ENCODE measurements at regions not wholly inside any gene's neighbourhood (a gene's known extent, or its start where the extent isn't known, plus 50 kb on each side); places are given as distances from the start of the nearest gene placed in this dataset.
"Not testable (repeated sequence)": the region's sequence is repeated elsewhere in the genome, so short reads cannot be mapped to it uniquely, and the experiment has no call there.

DNA sequence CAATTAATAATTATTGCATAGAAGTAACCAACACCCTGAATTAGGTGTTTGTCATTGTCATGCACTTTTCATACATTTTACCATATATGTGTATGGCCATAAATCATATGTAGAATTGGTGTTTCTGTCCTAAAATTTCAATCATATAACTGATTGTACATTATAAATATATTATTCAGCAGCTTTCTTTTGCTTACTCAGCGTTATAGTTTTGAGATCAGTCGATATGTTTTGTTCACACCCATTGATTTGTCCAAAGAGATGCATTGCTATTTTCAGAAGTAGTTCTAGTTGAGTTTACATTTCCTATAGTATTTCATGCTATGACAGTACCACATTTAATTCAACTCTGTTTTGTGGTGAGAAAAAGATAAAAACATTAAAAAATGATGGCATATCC, 50.5 kb upstream of the PARP4 start:
- no peak for DNase-seq

DNA sequence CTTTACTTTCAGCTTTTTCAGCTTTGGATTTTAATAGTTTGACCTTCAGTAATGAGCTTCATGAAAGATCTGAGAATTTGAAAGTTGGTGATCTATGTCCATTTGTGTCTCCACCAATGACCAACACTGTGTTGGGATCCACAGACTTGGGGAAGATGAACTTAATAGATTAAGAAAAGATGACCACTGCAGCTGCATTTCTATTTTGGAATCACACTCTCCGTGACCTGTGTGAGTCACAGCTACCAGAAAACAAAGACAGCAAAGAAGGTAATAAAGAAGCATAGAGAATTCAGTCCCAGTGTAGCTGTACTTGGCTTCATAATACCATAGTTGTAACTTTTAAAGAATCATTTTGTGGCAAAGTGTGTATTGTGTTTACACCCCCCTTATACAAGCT, 51.4 kb upstream of the PARP4 start:
- not testable (repeated sequence) for DNase-seq

DNA sequence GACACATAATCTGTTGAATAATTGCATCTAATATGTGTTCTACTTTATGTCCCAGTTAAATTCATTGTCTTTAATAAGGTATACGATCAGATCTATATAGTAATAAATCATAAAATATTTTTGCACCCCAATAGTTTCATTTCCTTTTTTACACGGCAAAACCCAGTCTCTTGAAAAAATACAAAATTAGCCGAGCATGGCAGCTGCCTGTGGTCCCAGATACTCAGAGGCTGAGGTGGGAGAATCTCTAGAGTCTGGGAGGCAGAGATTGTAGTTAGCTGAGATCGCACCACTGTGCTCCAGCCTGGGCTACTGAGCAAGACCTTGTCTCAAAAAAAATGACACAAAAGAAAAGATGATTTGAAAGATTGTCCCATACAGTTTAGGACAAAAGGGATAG, 52.3 kb upstream of the PARP4 start:
- no peak for DNase-seq

DNA sequence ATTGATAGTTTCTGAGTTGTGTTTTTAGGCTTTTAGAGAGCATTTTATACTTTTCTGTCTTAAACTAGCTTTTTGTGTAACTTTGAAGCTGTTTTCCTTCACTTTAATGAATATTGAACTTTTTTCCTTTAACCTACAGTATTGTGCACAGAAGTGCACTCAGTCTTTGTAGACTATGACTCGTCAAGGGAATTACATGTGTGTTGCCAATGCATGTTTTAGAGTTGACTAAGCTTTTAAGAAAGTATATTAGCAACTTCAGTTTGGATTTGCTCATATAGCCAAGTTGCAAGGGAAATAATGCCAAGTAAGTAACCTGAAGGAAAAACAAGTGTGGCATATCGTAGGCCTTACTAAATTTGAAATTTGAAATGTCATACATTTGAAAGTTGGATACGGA, 55.0 kb upstream of the PARP4 start:
- DNase-seq = not testable (repeated sequence)

DNA sequence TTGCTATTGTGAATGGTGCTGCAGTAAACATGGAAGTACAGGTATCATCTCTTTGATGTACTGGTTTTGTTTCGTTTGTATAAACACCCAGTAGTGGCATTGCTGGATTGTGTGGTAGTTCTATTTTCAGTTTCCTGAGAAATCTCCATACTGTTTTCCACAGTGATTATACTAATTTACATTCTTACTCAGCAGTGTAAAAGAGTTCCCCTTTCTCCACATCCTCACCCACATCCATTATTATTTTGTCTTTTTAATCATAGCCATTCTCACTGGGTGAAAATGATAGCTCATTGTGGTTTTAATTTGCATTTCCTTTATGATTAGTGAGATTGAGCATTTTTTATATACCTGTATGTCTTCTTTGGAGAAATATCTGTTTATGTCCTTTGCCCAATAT, 62.3 kb upstream of the PARP4 start:
- DNase-seq = no peak

DNA sequence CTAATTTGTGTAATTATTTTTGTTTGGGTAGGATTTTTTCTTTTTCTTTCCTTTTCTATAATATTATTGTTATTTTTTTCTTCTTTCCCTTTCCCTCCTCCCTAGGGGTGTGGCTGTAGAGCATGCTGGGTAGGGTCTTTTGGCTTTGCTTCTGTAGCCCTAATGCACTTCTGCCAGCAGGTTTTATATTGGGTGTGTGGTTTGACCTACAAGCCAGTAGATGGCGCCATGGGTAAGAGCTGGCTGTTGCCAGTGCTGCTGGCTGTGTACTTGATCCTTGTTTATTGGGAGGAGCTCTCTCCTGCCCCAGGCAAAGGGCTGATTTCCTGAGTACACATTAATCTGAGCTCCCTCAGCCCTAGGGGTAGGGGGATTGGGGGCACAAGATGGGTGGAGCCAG, 67.7 kb upstream of the PARP4 start:
- not testable (repeated sequence) for DNase-seq

DNA sequence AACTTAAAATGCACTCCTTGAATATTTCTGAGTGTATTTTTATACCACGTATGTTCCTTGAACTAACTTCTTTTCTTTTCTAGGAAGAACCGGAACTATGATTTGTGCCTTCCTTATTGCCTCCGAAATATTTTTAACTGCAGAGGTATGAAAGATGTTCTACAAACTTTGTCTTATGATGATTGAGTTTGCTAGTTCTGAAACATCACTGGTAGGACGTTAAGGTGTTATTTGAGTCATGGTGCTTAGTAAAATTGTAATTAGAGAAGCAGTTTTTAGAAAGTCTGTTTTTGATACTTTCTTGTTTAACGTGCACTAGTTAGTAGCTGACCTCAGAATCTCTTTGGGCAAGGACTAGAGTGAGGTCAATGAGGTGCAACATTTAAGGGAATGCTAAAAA, 69.0 kb upstream of the PARP4 start:
- DNase-seq = not testable (repeated sequence)

DNA sequence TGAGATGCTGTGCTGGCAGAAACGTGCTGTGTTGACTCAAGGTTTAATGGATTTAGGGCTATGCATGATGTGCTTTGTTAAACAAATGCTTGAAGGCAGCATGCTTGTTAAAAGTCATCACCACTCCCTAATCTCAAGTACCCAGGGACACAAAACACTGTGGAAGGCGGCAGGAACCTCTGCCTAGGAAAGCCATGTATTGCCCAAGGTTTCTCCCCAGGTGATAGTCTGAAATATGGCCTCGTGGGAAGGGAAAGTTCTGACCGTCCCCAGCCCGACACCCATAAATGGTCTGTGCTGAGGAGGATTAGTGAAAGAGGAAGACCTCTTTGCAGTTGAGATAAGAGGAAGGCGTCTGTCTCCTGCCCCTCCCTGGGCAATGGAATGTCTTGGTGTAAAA, 79.1 kb upstream of the PARP4 start:
- not testable (repeated sequence) for DNase-seq

DNA sequence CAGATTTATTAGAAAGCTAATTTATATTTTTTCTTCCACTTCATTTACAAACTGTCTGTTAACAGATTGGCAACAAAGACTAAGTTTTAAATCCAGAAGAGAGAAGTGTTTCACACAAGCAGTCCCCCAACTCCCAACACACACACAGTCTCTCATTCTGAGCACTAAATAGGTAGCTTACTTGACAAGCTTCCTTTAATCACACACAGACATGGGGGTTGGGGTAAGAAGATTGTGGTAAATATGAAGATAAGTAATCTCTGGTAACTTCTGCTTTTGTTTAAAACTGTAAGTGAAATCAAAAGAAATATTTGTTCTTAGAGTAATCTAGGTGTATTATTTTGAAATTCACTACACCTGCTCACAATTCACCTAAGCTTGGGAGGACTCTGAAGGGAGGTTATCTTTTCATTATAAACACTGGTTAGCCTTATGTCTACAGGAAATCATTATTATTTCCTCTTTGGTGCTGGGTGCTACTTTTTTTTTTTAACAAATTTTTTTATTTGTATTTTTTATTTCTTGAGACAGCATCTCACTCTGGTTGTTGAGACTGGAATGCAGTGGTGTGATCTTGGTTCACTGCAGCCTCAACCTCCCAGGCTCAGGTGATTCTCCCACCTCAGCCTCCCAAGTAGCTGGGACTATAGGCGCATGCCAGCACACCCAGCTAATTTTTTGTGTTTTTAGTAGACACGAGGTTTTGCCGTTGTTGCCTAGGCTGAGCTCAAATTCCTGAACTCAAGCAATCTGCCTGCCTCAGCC, 82.1 kb upstream of the ATP12A start:
- not testable (repeated sequence) for DNase-seq

DNA sequence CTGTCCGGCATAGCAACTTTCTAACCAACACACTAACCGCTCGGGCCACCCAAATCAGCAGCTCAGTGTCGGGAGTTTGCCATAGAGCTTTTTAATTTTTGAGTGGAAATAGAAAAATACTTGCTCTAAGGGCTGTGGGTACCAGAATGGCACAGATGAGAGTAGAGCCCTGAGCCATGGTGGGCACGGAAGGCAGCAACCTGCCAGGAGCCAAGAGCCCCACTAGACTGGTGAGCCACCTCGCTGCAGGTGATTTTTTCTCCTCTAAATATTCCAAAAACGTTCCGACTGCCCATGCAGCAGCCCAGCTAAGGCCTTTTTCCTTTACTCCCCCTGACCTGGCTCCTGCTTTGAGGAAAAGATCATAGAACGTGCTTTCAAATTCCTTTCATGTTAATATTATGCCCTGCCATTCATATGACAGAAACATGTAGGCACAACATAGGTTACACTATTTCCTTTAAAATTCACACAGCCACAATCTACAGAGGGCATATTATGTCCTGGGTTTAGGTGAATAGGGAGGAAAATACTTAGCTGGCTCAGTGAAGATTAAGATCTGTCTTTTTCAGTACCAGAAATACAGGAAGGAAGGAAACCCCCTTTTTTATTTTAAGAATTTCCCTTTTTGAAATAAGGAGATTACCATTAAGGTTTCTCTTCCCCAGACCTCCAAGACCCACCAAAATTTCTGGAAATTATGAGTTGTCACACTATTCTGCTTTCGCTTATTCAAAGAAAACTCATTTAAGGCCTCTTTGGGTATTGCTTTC, 81.0 kb upstream of the ATP12A start:
- DNase-seq = not testable (repeated sequence)

DNA sequence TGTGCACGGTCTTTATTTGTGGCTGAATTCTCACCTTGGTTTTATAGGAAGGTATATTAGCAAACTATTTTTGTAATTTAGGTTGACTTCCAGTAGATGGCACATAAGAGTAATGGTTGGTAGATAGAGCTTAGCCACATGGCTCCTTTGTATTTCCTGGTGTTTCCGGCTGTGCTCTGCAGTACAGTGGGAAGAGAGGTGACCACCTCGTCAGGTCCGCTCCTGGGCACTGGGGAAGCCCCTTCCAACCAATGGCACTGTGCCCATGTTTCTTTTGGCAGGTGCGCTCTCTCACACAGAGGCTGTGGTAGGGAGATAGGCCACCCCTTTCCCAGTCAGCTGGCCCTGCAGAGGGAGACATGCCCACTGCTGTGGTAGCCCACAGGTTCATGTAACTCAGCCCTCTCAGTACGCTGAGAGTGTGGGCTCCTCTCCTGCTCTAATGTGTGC, 74.3 kb upstream of the ATP12A start:
- DNase-seq = no peak

DNA sequence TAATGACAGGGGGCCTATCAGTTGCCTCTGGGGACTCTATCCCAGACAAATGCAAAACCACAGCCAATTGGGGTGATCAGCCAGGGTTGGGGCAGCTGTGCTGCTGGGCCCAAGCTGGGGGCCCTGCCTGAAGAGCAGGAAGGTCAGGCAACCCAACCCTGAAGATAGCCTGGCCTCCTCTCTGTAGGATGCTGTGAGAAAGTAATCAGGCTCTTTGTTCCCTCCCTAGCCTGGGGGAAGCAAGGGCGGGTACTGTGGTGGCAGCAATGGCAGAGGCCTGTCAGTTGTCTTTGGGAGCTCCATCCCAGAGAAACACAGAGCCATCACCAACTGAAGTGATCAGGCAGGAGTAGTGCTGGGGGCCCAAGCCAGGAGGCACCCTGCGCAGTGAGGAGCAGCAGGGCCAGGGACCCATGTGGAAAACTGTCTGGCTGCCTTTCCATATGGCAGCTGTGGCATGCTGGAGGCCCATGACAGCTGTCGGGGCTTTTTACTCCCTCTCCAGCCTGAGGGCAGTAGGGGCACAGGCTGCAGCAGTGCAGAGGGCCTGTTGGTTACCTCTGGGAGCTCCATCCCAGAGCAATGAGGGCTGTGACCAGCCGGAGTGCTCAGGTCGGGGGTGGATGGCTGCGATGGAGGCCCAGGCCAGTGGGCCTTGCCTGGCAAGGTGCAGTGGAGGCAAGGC, 73.6 kb upstream of the ATP12A start:
- DNase-seq = peak; percentile 36

DNA sequence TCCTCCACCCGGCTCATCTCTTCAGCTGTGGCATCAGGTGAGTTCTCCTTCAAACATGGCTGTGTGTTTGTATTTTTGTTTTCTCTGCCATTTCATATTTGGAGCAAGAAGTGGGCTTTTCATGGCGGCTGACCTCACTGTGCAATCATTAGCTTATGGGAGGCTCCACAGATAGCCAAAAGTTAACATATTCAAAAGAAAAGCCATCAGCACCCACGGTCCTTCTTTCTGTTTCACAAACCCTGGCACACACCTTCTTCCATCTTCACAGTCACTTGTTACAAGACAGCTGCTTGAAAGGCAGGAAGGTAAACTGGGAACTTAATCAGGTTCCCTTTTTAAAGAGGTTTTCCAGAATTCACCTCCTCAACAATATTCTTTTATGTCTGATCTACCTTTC, 69.3 kb upstream of the ATP12A start:
- no peak for DNase-seq

DNA sequence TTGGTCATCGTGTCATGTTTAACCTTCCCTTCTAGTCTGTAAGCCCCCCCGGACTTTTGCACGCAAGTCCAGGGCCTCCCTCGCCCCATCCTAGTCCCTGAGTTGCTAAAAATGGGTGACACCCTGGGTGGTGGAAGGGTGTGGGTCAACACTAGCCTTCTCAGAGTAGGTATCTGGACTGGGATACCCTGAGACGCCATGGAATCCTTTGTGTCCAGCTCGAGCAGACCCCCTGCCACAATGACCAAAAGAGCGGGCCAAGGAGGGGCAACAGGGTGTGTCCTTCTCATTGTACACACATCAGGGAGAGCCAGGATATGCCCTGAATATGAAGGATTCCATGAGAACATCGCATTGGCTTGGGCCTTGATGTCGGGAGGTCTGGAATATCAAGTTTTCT, 67.5 kb upstream of the ATP12A start:
- DNase-seq = no peak

DNA sequence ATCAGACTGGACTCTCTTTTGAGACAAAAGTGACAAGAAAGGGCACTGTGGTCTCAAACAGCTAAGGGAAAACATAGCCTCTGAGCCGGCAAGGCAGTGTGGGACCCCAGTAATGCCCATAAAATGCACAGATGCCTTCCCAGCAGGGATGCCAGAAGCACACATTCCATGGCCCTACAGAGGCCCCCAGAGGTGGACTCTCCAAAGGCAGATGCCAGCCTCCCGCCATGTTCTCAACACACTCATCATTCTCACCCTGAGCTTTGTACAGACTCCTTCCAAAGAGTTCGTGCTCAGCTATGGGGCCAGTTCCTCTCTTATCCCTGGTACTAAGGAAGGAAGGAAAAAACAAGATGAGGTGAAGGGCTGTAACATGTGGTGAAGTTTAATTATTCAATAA, 67.1 kb upstream of the ATP12A start:
- DNase-seq = no peak

DNA sequence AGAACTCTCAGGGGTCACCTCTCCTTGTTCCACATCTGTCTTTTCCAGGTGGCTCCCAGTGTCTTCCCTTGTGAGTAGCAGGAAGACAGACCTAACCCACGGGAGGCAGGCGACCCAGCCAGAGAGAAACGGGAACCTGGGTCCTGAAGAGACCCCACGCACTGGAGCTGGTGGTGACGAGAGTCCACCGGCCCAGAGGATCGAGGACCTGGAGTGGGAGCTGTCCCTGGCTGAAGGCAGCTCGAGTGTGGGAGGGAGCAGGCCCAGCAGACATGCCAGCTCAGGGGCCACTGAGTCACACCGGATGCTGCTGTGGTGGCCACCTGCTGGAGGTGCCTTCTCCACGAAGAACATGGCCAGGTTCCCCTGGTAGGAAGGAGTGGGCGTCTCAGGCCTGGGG, 66.5 kb upstream of the ATP12A start:
- no peak for DNase-seq

DNA sequence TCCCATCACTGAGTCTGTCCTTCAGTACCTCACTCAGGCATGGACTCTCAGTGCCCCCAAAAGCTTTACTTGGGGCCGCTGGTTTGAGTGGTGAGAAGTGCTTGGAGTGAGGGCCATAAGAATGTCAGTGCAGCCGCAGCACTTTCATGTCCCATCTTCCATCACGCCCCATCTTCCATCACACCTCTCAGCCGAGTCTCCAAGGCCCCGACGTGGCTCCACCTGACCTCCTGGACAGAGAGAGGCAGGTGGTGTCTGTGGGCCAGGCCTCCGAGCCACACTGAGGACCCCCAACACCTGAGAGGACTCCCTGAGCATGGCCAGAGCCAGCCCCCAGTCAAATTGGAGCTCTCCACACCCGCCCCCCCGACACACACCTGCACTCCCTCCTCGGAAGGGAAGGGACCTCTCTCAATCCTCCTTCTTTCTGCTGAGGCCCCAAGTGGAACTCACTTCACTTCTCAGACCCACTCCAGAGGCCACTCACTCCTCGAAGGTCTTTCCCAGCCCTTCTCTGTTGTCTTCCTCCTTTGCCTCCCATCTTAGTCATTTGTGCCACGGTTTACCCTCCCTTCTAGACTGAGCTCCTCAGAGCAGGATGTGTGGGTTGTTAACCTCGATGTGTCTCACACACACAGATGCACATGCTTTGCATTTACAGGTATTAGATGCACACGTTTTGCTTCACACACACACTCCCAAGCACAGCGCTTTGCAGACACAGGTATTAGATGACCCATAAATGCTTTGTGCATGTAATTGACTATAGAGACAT, 65.7 kb upstream of the ATP12A start:
- DNase-seq = no peak

DNA sequence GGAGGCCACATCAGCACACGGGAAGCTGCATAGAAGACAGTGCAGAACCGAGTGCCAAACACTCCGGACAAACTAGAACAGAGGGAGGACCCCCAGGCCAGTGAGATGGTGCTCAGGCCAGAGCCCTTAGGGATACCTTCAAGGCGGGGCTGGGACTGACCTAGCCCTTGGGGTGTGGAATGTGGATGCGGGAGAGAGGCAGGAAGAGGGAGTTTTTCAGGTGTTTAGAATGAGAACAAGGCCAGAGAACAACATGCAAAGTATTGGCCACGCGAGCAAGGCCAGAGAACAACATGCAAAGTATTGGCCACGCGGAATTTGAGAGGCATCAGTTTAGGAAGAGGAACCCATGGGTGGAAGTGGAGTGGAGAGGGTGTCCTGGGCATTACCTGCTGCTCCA, 65.1 kb upstream of the ATP12A start:
- DNase-seq = no peak

DNA sequence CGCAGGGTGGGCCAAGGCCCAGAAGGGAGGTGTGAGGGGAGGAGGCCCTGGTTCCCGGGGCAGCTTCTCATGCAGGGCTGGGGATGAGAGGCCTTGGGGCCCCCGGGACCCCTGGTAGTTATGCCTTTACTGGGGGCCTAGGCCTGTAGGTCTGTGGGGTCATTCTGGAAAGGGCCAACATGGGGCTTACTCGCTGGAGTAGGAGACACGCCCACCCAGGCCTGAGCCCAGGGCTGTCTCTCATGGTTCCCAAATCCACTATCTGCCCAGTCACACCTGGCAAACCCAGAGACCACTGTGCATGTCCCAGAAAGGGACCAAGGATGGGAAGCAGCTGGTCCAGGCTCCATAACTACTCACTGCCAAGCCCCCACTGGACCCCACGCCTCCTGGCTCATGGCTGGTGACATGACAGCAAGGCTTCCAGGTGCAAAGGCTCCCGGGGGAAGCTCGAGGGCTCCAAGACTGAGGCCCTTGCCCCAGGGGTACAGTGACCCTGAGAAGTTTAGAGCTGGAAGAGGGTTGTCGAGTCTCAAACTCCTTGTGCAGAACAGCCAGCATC, 64.2 kb upstream of the ATP12A start:
- DNase-seq = no peak

DNA sequence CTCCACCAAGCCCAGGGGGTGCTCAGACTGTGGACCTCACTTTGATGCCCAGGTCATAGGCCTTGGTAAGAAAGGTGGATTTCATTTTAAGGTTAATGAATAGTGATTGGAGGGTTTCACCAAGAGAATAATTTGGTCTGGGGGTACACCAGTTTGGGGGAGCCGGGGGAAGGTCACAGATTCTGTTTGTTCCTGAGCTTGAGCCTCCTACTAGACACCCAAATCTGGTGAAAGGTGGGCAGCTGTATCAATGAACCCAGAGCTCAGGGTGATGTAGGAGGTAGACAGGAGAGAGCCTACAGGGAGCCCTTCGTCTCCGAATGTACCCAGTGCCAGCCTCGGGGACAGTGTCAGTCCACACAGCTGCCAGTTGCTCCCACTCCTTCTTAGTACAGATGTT, 63.7 kb upstream of the ATP12A start:
- no peak for DNase-seq

DNA sequence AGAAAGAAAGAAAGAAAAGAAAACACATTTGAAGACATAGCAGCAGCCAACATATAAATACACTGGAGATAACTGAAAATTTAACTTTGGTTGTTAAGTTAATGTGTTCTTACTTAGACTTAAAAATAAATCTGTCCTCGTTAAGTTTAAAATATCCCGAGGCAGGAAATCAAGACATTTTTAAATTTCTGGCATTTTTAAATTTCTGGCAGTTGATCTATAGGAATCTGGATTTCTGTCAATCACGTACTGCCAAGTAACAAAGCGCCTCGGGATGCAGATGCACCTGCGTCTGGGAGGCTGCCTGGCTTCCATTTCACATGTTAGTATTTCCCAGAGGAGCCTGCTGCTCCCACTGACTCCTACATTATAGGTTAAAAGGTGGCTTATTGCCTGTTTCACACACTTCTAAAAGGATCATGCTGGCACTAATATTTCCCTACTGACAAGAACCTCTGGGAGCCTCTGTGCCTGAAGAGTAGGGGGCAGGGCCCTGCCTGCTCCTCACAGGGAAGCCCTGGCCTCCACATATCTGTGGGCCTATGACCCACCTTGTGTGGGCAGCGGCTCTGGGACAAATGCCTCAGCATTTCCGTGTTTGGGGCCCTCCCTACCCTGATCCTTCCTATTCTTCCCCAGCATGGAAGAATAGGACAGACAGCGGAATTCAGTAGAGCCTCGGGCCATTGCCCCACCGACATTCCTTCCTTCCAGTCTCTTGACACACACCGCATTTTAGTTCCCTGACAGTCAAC, 62.8 kb upstream of the ATP12A start:
- no peak for DNase-seq

Measured in NCI-H524 treated with DMSO at 0.1 percent for 48 hours (cell line).